NAMALWA (cell line): ENCODE measurements at regions not wholly inside any gene's neighbourhood (a gene's known extent, or its start where the extent isn't known, plus 50 kb on each side); places are given as distances from the start of the nearest gene placed in this dataset.
"Not testable (repeated sequence)": the region's sequence is repeated elsewhere in the genome, so short reads cannot be mapped to it uniquely, and the experiment has no call there.

Experiments
- DNase-seq: peaks from one replicate; pipeline ENCODE4 v3.0.0-alpha.2; 2015; ENCODE audit warnings: low spot score

DNA sequence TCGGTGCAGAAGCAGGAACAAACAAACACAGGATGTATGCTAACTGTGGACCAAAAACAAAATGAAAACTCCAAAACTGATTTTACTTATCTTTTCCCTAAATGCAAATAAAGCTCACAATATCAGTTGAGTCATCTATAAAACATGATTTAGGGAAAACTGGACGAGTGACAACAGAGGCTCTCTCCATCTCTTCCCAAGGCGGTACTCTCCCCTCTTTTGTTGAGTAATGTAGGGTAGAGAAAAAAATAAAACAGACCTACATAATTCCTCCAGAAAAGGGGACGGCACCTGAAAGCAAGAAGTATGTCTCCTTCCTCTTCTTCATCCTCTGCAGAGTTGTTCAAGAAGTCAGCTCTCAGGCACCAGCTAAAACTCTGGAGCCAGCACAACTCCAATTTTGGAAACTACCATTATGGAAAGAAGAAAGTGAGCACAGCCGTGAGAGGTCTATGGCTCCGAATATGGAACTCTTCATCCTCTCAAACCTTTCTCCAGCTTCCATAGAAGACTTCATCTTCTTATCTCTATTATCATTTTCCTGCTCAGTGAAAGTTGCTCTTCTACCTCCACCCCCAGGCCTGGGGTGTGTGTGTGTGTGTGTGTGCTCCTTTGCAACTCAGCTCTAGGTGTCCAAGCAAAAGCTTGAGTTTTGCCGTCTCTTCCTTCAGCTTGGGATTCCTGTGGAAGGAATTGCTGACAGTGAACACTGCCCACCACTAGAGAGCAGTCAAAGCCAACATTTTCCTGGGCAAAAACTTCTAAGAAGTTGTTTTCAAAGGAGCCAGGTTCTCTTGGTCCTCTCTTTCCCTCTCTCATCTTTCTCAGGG, 155.4 kb downstream of the DIO2 start:
- peak; percentile 49 for DNase-seq

DNA sequence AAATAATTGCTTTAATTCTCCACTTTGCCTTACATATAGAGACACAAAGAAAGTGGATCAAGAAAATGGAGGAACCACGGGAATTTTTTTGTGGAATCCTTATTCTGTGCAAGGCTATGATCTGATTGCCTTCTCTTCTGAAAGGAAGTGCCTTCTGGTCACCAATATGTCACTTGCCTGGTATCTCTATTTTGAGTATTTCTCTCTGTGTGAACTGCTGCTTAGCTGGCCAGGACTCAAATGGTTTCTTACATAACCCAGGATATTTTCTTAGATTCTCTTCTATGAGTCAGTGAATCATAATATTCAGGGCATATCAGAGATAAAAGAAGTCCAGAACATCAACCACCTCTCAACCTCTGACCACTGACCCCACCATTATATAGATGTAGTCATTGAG, 156.1 kb downstream of the DIO2 start:
- DNase-seq: no peak

DNA sequence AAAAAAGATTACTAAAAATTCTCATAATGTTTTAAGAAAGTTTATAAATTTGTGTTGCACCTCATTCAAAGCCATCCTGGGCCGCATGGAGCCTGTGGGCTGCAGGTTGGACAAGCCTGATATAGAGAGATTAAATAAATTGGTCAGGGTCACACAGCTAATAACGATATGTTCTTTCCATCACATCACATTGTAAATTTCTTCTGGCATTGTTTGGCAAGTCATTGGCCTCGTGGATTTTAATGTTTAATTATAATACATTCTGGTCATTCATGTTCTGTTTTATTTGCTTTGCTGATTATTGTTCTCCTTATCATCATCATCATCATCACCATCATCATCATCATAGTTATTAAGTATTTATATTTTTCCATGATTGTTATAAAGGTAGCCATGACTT, 157.3 kb downstream of the DIO2 start:
- DNase-seq: no peak

DNA sequence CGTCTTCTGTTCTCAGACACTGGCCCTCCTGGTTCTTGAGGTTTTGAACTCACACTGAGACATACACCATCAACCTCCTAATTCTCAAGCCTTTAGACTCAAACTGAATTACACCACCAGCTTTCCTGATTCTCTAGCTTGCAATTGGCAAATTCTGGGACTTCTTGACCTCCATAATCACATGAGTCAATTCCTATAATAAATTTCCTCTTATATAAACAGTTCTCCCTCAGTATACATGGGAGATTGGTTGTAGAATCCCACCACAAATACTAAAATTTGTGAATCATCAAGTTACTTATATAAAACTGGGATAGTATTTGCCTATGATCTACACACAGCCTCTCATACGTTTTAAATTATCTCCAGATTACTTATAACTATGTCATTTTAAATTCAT, 162.2 kb downstream of the DIO2 start:
- no peak for DNase-seq

DNA sequence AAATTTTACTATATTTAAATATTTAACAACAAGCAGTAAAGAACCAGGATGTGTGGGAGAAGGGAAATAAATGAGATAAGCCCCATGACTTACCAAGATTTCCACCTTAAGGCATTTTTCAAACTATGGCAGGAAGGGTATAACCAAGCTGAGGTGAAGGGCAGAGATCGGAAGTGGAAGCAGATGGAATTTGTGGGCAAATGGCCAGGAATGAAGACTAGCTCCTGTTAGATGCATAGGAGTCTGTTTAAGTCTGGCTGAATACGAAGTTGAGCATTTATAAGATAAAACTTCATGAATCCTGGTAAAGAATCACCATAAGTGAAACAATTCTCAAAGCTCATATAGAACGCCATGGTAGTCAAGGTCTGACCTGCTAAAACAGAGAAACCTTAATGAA, 163.5 kb downstream of the DIO2 start:
- DNase-seq: no peak

DNA sequence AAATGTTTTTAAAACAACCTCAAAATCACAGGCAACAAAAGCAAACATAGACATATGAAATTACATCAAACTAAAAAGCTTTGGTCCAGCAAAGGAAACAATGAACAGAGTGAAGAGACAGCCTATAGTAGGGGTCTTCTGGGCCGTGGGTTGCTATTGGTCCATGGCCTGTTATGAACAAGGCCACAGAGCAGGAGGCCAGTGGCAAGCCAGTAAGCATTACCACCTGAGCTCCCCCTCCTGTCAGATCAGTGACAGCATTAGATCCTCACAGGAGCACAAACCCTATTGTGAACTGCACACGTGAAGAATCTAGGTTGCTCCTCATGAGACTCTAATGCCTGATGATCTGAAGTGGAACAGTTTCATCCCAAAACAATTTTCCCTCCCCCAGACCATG, 174.0 kb downstream of the DIO2 start:
- DNase-seq: no peak

DNA sequence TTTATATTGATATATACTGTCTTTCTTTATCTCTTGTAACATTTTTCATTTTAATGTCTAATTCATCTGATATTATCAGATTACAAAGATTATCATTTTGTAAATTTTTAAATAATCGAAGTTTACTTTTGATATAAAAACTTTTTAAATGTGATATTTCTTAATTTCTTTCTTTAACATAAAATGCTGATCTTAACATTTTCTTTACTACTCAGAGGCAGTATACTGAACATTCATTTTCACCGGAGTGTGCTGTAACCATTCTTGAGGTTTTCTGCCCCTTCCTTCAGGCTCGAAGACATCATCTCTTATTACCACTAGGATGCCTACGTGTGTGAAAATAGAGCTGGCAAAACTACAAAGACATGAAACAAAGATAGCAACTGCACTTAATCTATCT, 186.9 kb downstream of the DIO2 start:
- DNase-seq: no peak

DNA sequence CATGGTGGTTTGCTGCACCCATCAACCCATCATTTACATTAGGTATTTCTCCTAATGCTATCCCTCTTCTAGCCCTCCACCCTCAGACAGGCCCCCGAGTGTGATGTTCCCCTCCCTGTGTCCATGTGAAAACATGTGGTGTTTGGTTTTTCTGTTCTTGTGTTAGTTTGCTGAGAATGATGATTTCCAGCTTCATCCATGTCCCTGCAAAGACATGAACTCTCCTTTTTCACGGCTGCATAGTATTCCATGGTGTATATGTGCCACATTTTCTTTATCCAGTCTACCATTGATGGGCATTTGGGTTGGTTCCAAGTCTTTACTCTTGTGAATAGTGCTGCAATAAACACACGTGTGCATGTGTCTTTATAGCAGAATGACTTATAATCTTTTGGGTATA, 192.8 kb downstream of the DIO2 start:
- not testable (repeated sequence) for DNase-seq

DNA sequence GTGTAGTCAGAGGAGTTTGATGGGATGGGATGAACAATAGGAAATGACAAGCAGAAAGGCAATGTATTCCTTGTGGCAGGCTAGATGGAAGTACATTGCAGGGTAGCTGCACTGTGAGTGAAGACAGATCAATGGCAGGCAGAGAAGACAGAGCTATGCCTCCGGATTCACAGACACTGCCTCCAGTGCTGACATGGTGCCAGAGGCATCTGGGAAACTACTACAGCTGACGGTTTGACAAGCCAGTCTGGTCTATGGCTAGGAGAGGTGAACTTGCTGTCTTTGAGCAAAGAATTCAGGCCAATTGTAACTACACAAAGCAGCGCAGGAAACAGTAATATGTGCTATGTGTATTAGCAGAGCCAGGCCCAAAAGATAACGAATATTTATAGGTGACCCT, 193.5 kb downstream of the DIO2 start:
- no peak for DNase-seq

DNA sequence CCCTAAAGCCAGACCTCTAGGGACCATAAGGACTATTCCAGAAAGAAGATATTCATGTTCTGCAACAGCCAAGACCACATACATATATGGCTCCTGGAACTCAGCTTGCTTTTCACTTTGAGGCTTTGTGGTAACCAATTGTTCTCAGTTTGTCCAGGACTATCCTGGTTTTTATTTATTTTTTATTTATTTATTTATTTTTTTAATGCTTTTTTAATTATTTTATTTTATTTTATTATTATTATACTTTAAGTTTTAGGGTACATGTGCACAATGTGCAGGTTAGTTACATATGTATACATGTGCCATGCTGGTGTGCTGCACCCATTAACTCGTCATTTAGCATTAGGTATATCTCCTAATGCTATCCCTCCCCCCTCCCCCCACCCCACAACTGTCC, 201.1 kb downstream of the DIO2 start:
- DNase-seq: not testable (repeated sequence)

DNA sequence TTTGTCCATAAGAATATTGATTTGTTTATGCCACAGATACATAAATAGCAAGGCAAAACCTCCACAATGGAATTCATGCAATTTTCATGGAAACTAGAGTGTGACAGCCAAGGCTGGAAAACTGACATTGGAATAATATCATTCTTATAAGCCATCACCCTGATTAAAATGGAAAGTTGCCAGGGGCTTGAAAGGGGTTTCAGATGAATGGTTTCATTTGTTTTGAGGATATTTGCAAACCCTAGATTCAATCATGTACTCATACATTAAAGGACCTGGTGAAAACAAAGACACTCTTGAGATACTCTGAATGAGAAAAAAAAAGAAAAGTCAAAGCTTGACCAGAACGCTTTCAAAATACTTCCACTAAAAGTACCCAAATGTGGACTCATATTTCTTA, 205.7 kb downstream of the DIO2 start:
- no peak for DNase-seq

DNA sequence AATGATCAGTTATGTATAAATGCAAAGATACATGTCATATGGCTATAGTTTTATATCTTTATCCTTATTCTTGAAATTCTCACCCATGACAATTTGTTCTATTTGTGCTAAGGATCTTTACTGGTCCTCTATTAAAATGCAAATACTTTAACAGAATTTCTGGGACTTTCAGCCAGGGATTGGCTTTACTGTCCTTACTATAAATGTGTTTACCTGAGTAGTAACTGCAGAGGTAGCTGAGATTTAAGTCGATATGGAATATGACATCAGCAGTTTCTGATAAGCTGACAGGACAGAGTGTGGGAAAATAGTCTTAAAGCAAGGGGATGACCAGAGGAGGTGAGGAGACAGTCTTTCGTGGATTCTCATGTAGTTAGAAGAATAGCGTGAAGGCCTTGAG, 206.4 kb downstream of the DIO2 start:
- DNase-seq: no peak

DNA sequence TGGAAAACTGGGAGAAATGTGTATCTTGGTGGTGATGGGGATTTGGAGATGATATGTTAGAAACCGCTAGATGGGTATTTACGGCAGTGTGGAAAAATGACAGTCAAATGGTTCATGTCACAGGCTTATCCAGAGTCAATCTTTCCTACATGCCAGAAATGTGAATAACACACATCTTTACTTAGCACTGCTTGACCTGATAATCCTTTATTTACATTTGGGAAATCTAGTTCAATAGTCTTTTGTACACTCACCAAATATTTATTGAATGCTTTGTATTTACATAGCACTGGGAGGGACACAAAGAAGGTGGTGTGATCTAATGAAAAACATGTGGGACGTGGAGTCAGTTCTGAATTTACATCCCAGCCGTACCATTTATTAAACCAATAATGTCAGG, 208.2 kb downstream of the DIO2 start:
- no peak for DNase-seq

DNA sequence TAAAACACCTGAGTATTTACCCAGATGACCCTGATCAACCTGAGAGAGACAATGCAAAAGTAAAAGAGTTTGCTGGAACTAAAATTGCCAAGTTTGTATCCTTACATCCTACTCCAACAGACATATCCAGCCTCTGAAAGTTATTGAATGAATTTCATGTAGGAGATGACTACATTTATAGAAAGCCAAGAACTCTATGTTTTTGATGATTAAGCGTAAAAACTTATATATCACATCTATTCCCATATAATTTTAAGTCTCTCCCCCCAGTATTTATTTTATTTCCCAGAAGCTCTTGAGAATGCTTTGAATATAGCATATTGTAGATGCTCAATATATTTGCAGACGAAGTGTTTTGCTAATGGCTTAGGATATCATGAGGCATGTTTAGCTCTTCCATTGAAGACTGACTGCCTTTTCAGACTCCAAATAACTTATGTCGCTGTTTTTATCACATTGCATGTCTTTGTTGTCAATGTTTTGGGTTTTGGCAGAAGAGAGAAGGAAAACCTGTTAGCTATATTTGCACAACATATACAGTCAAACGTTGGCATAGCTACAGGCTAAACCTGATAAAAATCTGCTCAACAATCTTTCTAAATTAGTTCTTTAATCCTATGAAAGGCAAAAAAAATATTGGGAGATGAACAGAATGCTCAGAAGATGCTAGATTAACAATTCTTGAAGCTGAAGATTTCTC, 213.6 kb downstream of the DIO2 start:
- no peak for DNase-seq

DNA sequence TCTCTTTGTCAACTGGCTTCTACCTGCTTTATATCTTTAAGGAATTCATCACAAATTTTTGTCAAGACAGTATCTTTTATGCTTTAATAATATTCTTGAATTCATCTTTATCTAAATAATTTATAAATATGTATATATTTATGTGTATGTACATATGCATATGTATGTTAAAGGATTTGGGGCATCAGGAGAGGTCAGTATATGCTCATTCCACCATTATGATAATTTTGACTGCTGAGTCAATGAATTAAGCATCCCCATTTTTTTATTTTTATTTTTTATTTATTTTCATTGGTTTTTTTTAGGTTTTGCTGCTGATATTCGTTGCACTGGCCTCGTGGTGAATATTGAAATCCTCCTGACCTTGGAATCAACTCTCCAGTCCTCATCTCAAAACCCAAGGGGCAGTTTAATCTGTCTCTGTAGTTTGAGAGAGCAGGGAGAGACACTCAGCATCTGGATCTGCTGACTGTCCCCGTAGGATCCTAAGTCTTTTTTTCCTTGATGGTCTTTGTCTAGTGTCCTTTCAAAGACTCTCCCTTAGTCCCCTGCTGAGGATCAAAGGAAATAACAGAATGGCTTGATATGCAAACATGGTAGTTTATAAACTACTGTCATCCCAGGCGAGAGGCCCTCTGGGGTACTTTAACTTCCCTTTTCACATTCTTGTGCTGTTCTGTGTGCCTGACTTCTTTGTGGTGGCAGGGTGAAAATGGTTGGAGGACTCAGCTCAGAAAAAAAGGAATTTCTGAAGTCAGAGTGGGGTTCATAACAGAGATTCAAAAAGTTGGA, 218.7 kb downstream of the DIO2 start:
- no peak for DNase-seq

DNA sequence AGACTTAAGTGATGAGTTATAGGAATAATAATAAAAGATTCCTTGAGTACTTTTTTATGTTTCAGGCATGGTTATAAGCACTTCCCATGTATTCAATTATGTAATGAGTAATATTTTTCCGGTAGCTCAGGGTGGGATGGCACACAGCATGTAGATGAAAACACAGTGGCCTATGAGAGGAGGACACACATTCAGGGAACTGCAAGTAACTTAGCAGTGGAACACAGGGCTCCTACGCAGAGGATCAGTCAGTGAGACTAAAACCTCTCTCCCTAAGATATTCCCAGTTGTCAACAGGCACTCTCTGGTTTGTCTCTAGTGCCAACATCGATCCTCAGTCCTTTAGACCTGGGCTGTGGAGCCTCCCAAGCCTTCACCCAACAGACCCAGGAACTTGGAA, 219.4 kb downstream of the DIO2 start:
- DNase-seq: no peak

DNA sequence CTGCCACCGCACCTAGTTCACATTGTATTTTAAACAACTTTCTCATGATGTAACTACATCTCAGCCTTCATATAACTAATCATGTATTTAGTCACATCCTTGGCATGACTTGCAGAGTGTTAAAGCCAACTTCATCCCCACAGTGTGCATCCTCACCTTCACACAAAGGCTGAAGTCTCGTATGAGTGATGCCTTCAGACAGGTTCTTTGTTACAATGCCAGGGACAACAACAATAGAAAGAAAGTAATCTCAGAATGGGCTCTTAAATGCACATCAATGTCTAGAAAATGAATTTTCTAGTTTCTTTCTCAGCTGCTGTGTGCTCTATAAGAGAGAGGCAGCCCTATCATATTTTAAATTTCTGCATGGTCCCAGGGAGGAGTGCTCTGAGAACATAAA, 221.3 kb downstream of the DIO2 start:
- DNase-seq: no peak

DNA sequence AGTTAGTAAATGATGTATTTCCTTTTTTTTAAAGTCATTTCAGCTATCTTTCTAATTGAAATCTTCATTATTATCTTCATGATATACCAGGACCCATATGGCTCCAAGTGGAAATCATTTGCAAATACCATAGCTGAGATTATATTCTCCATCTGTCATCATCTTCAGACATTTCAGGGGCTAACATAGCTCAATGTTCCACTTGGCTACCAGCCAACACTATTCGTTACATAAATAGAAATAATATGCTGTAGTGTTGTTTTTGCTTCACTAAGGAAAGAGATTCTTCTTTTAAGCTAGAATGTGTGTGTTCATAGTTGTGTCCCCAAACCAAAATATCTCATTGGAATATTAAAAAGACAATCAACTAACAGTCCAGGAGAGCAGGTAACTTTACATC, 225.1 kb downstream of the DIO2 start:
- DNase-seq: no peak

DNA sequence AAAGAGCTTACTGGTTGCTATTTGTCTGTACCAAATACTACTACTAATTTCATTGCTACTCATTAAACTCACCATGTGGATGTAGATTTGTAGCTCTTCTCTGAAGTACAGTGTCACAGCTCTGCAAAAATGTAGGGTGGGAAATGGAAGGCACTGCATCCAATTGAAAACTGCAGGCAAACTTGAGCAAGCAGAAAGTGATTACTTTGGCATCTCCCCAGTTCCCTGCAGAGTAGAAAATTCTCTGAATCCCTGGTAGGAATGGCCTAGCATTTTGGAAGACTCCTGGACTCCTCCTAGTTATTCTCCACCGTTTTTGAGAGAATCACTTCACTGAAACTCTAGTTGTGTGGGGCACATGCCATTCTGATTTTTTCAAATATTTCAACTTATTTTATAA, 239.1 kb downstream of the DIO2 start:
- DNase-seq: no peak

DNA sequence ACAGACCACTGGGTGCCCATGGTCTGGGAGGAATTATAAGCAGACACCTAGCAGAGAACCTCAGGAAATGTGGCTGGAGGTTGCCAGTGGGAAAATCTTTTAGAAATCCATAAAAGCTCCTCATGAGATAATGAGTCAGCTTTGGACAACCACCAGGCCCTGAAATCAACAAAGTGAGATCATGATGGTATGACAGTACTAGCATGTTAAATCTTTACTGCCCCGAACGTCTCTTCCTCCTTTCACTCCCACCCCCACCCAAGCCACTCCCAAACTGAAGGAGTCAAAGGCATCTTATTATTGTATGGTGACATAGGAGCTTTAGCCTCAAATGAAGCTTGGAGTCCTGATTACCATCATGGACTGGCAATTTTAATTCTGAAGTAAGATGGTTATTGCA, 240.0 kb downstream of the DIO2 start:
- DNase-seq: no peak

DNA sequence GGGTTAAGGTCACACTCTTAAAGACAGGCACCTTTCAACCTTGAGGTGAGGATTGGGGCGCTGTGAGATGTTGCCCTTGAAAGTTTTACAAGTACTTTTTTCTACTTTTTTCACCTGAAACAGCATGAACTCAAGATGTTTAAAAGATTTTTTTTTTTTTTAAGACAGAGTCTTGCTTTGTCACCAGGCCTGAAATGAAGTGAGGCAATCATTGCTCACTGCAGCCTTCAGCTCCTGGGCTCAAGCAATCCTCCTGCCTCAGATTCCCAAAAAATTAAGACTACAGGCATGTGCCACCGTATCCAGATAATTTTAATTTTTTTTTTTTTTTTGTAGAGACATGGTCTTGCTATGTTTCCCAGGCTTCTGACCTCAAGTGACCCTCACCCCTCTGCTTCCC, 243.9 kb downstream of the DIO2 start:
- no peak for DNase-seq

DNA sequence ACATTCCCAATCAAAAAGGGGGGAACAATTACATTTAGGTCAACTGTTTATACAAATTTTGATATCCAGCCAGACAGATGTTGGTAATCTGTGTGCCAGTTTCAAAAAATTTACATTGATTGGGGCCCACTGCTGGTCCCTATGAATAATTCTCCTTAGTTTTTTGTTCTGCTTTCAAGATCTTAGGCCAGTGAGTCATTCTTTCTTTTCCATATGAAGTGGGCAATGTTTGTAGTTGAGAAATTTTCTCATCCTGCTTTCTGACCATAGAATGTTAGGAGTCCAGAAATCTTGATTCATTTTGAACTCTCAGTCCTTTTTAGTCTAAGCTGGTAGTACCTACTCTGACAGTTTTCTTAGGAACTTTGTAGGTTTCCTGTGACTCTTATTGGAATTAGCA, 244.3 kb downstream of the DIO2 start:
- no peak for DNase-seq

DNA sequence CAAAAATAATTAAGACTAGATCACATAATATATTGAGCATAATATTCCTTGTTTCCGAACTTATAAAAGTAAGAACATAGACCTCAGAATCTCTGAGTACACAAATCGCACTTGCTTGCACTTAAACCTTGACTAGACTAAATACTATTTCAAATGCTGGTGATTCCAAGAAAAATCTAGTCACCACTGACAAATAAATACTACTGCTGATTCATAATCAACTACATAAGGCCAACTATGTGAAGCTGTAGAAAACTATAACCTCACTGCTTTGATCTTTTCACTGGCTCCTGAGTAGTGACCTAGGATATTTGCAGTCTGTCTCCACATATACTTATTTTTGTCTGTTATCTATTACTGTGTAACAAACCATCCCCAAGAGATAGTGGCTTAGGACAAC, 245.4 kb downstream of the DIO2 start:
- DNase-seq: no peak
